HFFc6 (cell line): ENCODE measurements at regions not wholly inside any gene's neighbourhood (a gene's known extent, or its start where the extent isn't known, plus 50 kb on each side); places are given as distances from the start of the nearest gene placed in this dataset.

ENCODE experiments used
- DNase-seq: peaks from one replicate; pipeline ENCODE4 v3.0.0-alpha.2; 2018
- H3K27ac Mint-ChIP-seq: 2 replicates; pipeline ENCODE4 v1.8.0; 2020; ENCODE audit warnings: mild to moderate bottlenecking, mixed read lengths
- H3K27me3 Mint-ChIP-seq: 2 replicates; pipeline ENCODE4 v1.8.0; 2021; ENCODE audit warnings: mild to moderate bottlenecking, moderate library complexity, mixed read lengths; ENCODE audit not compliant: insufficient read depth
- H3K36me3 Mint-ChIP-seq: 2 replicates; pipeline ENCODE4 v1.8.0; 2021; ENCODE audit warnings: low read depth, mixed read lengths
- H3K4me1 Mint-ChIP-seq: 2 replicates; pipeline ENCODE4 v1.8.0; 2020; ENCODE audit warnings: low read depth, mixed read lengths
- H3K4me3 Mint-ChIP-seq: 2 replicates; pipeline ENCODE4 v1.8.0; 2020; ENCODE audit warnings: mild to moderate bottlenecking, moderate library complexity, mixed read lengths
- H3K9me3 Mint-ChIP-seq: 2 replicates; pipeline ENCODE4 v1.8.0; 2020; ENCODE audit warnings: mild to moderate bottlenecking, mixed read lengths
- CTCF ChIP-seq: fragments of 200-600 bp; sonication (generic); IDR thresholded peaks from 2 replicates; pipeline ENCODE4 v1.5.0; 2021; ENCODE audit warnings: antibody characterized with exemption, mild to moderate bottlenecking

- peaks cover 5% of the 10 kb centered on the region; the same call in 1 of the 2 replicates for H3K36me3 Mint-ChIP-seq
- no peak for DNase-seq
- H3K9me3 Mint-ChIP-seq = peaks cover 22% of the 10 kb centered on the region
- no peaks in the 10 kb centered on the region for H3K4me1 Mint-ChIP-seq
- H3K27me3 Mint-ChIP-seq = no peaks in the 10 kb centered on the region
- no peak overlapping the region for H3K4me3 Mint-ChIP-seq
- no peak for TF ChIP-seq CTCF
- H3K27ac Mint-ChIP-seq = no peak overlapping the region
These were observed 309.3 kb upstream of the UBE2E2 start for GRCh38 chr3:22893644-22894325.

DNA sequence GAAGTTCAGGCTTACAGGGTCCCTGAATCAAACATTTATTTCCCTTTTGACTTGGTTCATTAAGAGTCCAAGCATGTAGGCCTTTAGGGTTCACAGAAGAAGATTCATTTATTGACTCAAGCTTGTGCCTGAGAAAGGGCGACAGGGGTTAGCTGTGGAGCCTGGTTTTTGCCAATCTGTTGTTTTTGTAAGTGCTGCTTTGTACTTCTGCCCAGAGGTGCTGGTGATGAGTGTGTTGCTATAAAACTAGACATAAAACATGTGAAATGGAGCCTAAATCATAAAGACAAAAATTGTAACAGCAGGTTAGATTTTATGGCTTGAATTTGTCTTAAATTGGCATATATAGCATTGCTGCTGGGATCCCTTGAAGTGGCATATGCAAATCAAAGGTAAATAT is 308.3 kb upstream of the UBE2E2 start:
- Mint-ChIP-seq H3K4me1 (no peaks in the 10 kb centered on the region), H3K36me3 (peaks cover 5% of the 10 kb centered on the region; the same call in 1 of the 2 replicates), H3K27me3 (no peaks in the 10 kb centered on the region), H3K4me3 (no peak overlapping the region), H3K27ac (no peak overlapping the region), H3K9me3 (peaks cover 22% of the 10 kb centered on the region)
- no peak for DNase-seq
- TF ChIP-seq CTCF = no peak

DNA sequence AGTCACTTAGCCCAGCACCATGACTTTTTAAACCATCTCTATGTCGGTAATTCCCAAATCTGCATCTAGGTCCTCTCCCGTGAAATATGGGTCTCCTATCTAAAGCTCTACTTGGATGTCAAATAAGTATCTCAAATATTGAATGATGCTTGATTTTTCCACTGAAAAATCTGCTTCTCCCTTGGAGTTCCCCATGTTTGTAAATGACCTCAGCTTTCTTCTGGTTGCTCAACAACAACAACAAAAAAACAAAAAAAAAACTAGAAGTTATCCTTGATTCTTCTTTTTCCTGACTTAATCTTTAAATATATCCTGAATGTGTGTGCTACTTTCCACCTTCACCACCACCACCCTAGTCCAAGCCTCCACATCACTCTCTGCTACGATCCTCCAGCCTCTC is 307.5 kb upstream of the UBE2E2 start:
- H3K4me3 Mint-ChIP-seq = no peak overlapping the region
- no peaks in the 10 kb centered on the region for H3K27me3 Mint-ChIP-seq
- peaks cover 28% of the 10 kb centered on the region for H3K9me3 Mint-ChIP-seq
- no peak overlapping the region for H3K27ac Mint-ChIP-seq
- H3K36me3 Mint-ChIP-seq = peaks cover 5% of the 10 kb centered on the region; the same call in 1 of the 2 replicates
- DNase-seq = no peak
- no peaks in the 10 kb centered on the region for H3K4me1 Mint-ChIP-seq
- no peak for TF ChIP-seq CTCF

- no peaks in the 10 kb centered on the region for H3K27me3 Mint-ChIP-seq
- peaks cover 5% of the 10 kb centered on the region; the same call in 1 of the 2 replicates for H3K36me3 Mint-ChIP-seq
- H3K27ac Mint-ChIP-seq = no peak overlapping the region
- H3K4me3 Mint-ChIP-seq = no peak overlapping the region
- peaks cover 32% of the 10 kb centered on the region for H3K9me3 Mint-ChIP-seq
- no peak for TF ChIP-seq CTCF
- DNase-seq = no peak
- H3K4me1 Mint-ChIP-seq = no peaks in the 10 kb centered on the region
These were observed 304.6 kb upstream of the UBE2E2 start for GRCh38 chr3:22898558-22898957.

GRCh38 chr3:22899441-22899840 is 303.7 kb upstream of the UBE2E2 start:
- DNase-seq = no peak
- no peak overlapping the region for H3K27ac Mint-ChIP-seq
- H3K9me3 Mint-ChIP-seq = peaks cover 30% of the 10 kb centered on the region
- TF ChIP-seq CTCF = no peak
- H3K36me3 Mint-ChIP-seq = peaks cover 5% of the 10 kb centered on the region; the same call in 1 of the 2 replicates
- no peak overlapping the region for H3K4me3 Mint-ChIP-seq
- H3K27me3 Mint-ChIP-seq = no peaks in the 10 kb centered on the region
- H3K4me1 Mint-ChIP-seq = no peaks in the 10 kb centered on the region
